WERI-Rb-1 (cell line): ENCODE measurements at regions not wholly inside any gene's neighbourhood (a gene's known extent, or its start where the extent isn't known, plus 50 kb on each side); places are given as distances from the start of the nearest gene placed in this dataset.
A peak's percentile ranks its signal among the peaks of the same experiment; 100 is the strongest.

Experiments
- DNase-seq: peaks from one replicate; pipeline ENCODE4 v3.0.0-alpha.2; 2020
- H3K27ac ChIP-seq: fragments of 250-450 bp; sonication (Bioruptor Pico); 2 replicates; pipeline ENCODE4 v1.5.1; 2020; ENCODE audit warnings: mild to moderate bottlenecking, moderate library complexity
- H3K27me3 ChIP-seq: fragments of 250-450 bp; sonication (Bioruptor Pico); 2 replicates; pipeline ENCODE4 v1.5.1; 2021; ENCODE audit warnings: mild to moderate bottlenecking, low read depth, moderate library complexity; ENCODE audit not compliant: insufficient read depth, severe bottlenecking
- H3K36me3 ChIP-seq: fragments of 250-450 bp; sonication (Bioruptor Pico); 2 replicates; pipeline ENCODE4 v1.5.1; 2020; ENCODE audit warnings: mild to moderate bottlenecking, moderate library complexity
- H3K4me3 ChIP-seq: 2 replicates; pipeline ENCODE4 v1.5.1; 2011; ENCODE audit warnings: low read depth, mild to moderate bottlenecking, control low read depth, low read length
- H3K9me3 ChIP-seq: fragments of 250-450 bp; sonication (Bioruptor Pico); 2 replicates; pipeline ENCODE4 v1.5.1; 2021; ENCODE audit warnings: mild to moderate bottlenecking, moderate library complexity; ENCODE audit not compliant: severe bottlenecking
- CTCF ChIP-seq: IDR thresholded peaks from 2 replicates; pipeline ENCODE4 v1.5.1; 2011; ENCODE audit warnings: low read depth, mild to moderate bottlenecking, control low read depth, inconsistent platforms, low read length

GRCh38 chr5:124130816-124131215 is 615.6 kb downstream of the ZNF608 start:
- H3K4me3 ChIP-seq = no peak overlapping the region
- H3K9me3 ChIP-seq = no peaks in the 10 kb centered on the region
- no peaks in the 10 kb centered on the region for H3K27me3 ChIP-seq
- H3K27ac ChIP-seq = no peak overlapping the region
- H3K36me3 ChIP-seq = no peaks in the 10 kb centered on the region
- no peak for DNase-seq
- TF ChIP-seq CTCF = no peak

- no peak for DNase-seq
- Histone ChIP-seq H3K9me3 (no peaks in the 10 kb centered on the region), H3K4me3 (no peak overlapping the region), H3K36me3 (no peaks in the 10 kb centered on the region), H3K27me3 (no peaks in the 10 kb centered on the region), H3K27ac (peak overlapping the region; percentile 90)
- no peak for TF ChIP-seq CTCF
These were observed 616.9 kb downstream of the CSNK1G3 start for GRCh38 chr5:124128867-124129266.

GRCh38 chr5:124126504-124127217 is 614.7 kb downstream of the CSNK1G3 start:
- no peak for TF ChIP-seq CTCF
- no peak overlapping the region for H3K4me3 ChIP-seq
- H3K27ac ChIP-seq = peak overlapping the region; percentile 90
- no peaks in the 10 kb centered on the region for H3K27me3 ChIP-seq
- no peaks in the 10 kb centered on the region for H3K9me3 ChIP-seq
- no peak for DNase-seq
- H3K36me3 ChIP-seq = no peaks in the 10 kb centered on the region

- H3K27me3 ChIP-seq = no peaks in the 10 kb centered on the region
- DNase-seq = peak; percentile 77
- H3K36me3 ChIP-seq = no peaks in the 10 kb centered on the region
- no peak for TF ChIP-seq CTCF
- H3K9me3 ChIP-seq = peaks cover 4% of the 10 kb centered on the region
- H3K4me3 ChIP-seq = peak overlapping the region; percentile 5
- peak overlapping the region; percentile 90 for H3K27ac ChIP-seq
These were observed 612.8 kb downstream of the CSNK1G3 start for GRCh38 chr5:124124711-124125229.

DNA sequence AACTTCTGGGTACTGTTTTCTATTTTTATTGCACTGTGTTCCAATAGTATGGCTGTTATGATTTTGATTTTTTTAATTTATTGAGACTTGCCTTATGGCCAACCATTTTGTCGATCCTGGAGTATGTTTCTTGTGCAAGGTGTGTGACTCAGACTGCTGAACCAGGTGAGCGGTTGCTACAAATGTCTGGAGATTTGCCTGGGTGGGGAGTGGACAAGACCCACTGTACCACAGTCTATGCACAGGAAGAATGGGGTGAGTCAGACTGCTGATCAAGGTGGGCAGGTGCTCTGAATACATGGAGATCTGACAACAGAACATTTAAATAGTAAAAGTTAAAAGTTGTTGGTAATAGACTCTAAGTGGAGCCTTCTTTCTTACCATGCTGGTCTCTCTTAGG is 609.2 kb downstream of the CSNK1G3 start:
- Histone ChIP-seq H3K27ac (no peak overlapping the region), H3K36me3 (no peaks in the 10 kb centered on the region), H3K9me3 (peaks cover 4% of the 10 kb centered on the region), H3K4me3 (no peak overlapping the region), H3K27me3 (no peaks in the 10 kb centered on the region)
- no peak for TF ChIP-seq CTCF
- DNase-seq = no peak

- Histone ChIP-seq H3K36me3 (no peaks in the 10 kb centered on the region), H3K9me3 (no peaks in the 10 kb centered on the region), H3K4me3 (no peak overlapping the region), H3K27me3 (no peaks in the 10 kb centered on the region), H3K27ac (no peak overlapping the region)
- DNase-seq = no peak
- TF ChIP-seq CTCF = no peak
These were observed 602.9 kb downstream of the CSNK1G3 start for GRCh38 chr5:124114911-124115310.
